ENCODE measurements at regions not wholly inside any gene's neighbourhood (a gene's known extent, or its start where the extent isn't known, plus 50 kb on each side); places are given as distances from the start of the nearest gene placed in this dataset.

GRCh38 chr14:71328183-71328582 is 420.9 kb downstream of the PCNX1 start:
- no peaks in the 10 kb centered on the region for H3K27me3 Mint-ChIP-seq (ENCODE audit: low read depth, unreplicated experiment)
- Histone ChIP-seq H4K20me1 (ENCODE audit: insufficient read depth, low read length) (peaks cover 60% of the 10 kb centered on the region), H3K9me3 (ENCODE audit: insufficient read depth, low read depth, low read length) (no peaks in the 10 kb centered on the region), H3K79me2 (ENCODE audit: insufficient read depth, low read length) (peaks cover 99% of the 10 kb centered on the region), H3K4me2 (ENCODE audit: low read length) (no peak overlapping the region), H3K4me1 (ENCODE audit: insufficient read depth, low read length) (peaks cover 6% of the 10 kb centered on the region), H3K36me3 (ENCODE audit: insufficient read depth, low read length) (no peaks in the 10 kb centered on the region), H3K27ac (ENCODE audit: low read depth, low read length) (no peak overlapping the region), H3K4me3 (ENCODE audit: insufficient read depth, low read depth, low read length) (no peak overlapping the region), H2AFZ (ENCODE audit: low read depth, low read length) (no peak overlapping the region), H3K9ac (ENCODE audit: low read length) (no peak overlapping the region), H3K27me3 (ENCODE audit: insufficient read depth, low read length) (no peaks in the 10 kb centered on the region)
- no peak for FAIRE-seq
- no peaks in the 10 kb centered on the region for H3K9me3 Mint-ChIP-seq (ENCODE audit: unreplicated experiment)
- peaks cover 8% of the 10 kb centered on the region for H3K36me3 Mint-ChIP-seq (ENCODE audit: low read depth, unreplicated experiment)
- peaks cover 19% of the 10 kb centered on the region for H3K4me1 Mint-ChIP-seq (ENCODE audit: low read depth, unreplicated experiment)
- peak; percentile 29 for DNase-seq (ENCODE audit: low read depth)
- TF ChIP-seq EZH2 (IDR thresholded peaks at IDR 0.05; ENCODE audit: insufficient read depth, low read length) (no peak), CTCF (IDR thresholded peaks at IDR 0.05; ENCODE audit: insufficient read depth, low read depth, low read length) (no peak)
- no peak overlapping the region for H3K4me3 Mint-ChIP-seq (ENCODE audit: unreplicated experiment)
- no peak overlapping the region for H3K27ac Mint-ChIP-seq (ENCODE audit: unreplicated experiment)

DNA sequence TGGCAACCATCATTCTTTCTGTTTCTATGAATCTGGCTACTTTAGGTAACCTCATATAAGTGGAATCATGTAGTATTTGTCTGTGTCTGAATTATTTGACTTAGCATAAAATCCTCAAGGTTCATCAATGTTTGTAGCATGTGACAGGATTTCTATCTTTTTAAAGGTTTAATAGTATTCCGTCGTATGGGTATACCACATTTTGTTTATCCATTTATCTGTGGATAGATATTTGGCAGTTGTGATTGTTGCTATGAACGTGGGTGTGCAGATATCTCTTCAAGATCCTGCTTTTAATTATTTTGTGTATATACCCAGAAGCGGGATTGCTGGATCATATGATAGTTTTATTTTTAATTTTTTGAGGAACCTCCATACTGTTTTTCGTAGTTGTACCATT is 421.7 kb downstream of the PCNX1 start:
- H3K4me3 ChIP-seq (ENCODE audit: insufficient read depth, low read depth, low read length): no peak overlapping the region
- no peak overlapping the region for H2AFZ ChIP-seq (ENCODE audit: low read depth, low read length)
- H3K4me1 ChIP-seq (ENCODE audit: insufficient read depth, low read length): peaks cover 4% of the 10 kb centered on the region
- FAIRE-seq (no peak), DNase-seq (ENCODE audit: low read depth) (no peak)
- peaks cover 63% of the 10 kb centered on the region for H4K20me1 ChIP-seq (ENCODE audit: insufficient read depth, low read length)
- peaks cover 99% of the 10 kb centered on the region for H3K79me2 ChIP-seq (ENCODE audit: insufficient read depth, low read length)
- Mint-ChIP-seq H3K36me3 (ENCODE audit: low read depth, unreplicated experiment) (peaks cover 8% of the 10 kb centered on the region), H3K4me1 (ENCODE audit: low read depth, unreplicated experiment) (peaks cover 19% of the 10 kb centered on the region), H3K9me3 (ENCODE audit: unreplicated experiment) (peaks cover 3% of the 10 kb centered on the region), H3K27ac (ENCODE audit: unreplicated experiment) (no peak overlapping the region), H3K4me3 (ENCODE audit: unreplicated experiment) (no peak overlapping the region), H3K27me3 (ENCODE audit: low read depth, unreplicated experiment) (no peaks in the 10 kb centered on the region)
- no peak for TF ChIP-seq CTCF (IDR thresholded peaks at IDR 0.05; ENCODE audit: insufficient read depth, low read depth, low read length)
- no peak for TF ChIP-seq EZH2 (IDR thresholded peaks at IDR 0.05; ENCODE audit: insufficient read depth, low read length)
- H3K9me3 ChIP-seq (ENCODE audit: insufficient read depth, low read depth, low read length): no peaks in the 10 kb centered on the region
- no peaks in the 10 kb centered on the region for H3K36me3 ChIP-seq (ENCODE audit: insufficient read depth, low read length)
- no peaks in the 10 kb centered on the region for H3K27me3 ChIP-seq (ENCODE audit: insufficient read depth, low read length)
- no peak overlapping the region for H3K9ac ChIP-seq (ENCODE audit: low read length)
- H3K27ac ChIP-seq (ENCODE audit: low read depth, low read length): no peak overlapping the region
- no peak overlapping the region for H3K4me2 ChIP-seq (ENCODE audit: low read length)

- peaks cover 3% of the 10 kb centered on the region for H3K9me3 Mint-ChIP-seq (ENCODE audit: unreplicated experiment)
- no peak for TF ChIP-seq EZH2 (IDR thresholded peaks at IDR 0.05; ENCODE audit: insufficient read depth, low read length)
These were observed 424.1 kb downstream of the PCNX1 start for GRCh38 chr14:71331403-71331802.

More at GRCh38 chr14:71331403-71331802, 424.1 kb downstream of the PCNX1 start:
- Histone ChIP-seq H3K27me3 (ENCODE audit: insufficient read depth, low read length) (no peaks in the 10 kb centered on the region), H3K4me1 (ENCODE audit: insufficient read depth, low read length) (no peaks in the 10 kb centered on the region), H3K9me3 (ENCODE audit: insufficient read depth, low read depth, low read length) (no peaks in the 10 kb centered on the region), H3K27ac (ENCODE audit: low read depth, low read length) (no peak overlapping the region), H3K36me3 (ENCODE audit: insufficient read depth, low read length) (no peaks in the 10 kb centered on the region), H4K20me1 (ENCODE audit: insufficient read depth, low read length) (peaks cover 61% of the 10 kb centered on the region), H3K4me2 (ENCODE audit: low read length) (no peak overlapping the region), H2AFZ (ENCODE audit: low read depth, low read length) (no peak overlapping the region), H3K79me2 (ENCODE audit: insufficient read depth, low read length) (peaks cover 99% of the 10 kb centered on the region), H3K9ac (ENCODE audit: low read length) (no peak overlapping the region), H3K4me3 (ENCODE audit: insufficient read depth, low read depth, low read length) (no peak overlapping the region)
- Mint-ChIP-seq H3K4me3 (ENCODE audit: unreplicated experiment) (no peak overlapping the region), H3K36me3 (ENCODE audit: low read depth, unreplicated experiment) (peaks cover 10% of the 10 kb centered on the region), H3K27ac (ENCODE audit: unreplicated experiment) (no peak overlapping the region), H3K27me3 (ENCODE audit: low read depth, unreplicated experiment) (no peaks in the 10 kb centered on the region), H3K4me1 (ENCODE audit: low read depth, unreplicated experiment) (peaks cover 13% of the 10 kb centered on the region)
- FAIRE-seq (no peak), DNase-seq (ENCODE audit: low read depth) (no peak)
